ENCODE measurements at regions not wholly inside any gene's neighbourhood (a gene's known extent, or its start where the extent isn't known, plus 50 kb on each side); places are given as distances from the start of the nearest gene placed in this dataset.
A peak's percentile ranks its signal among the peaks of the same experiment; 100 is the strongest.

- no peak for TF ChIP-seq ZBTB33 (IDR thresholded peaks at IDR 0.05)
- TF ChIP-seq ZBTB40 (IDR thresholded peaks at IDR 0.05; ENCODE audit: borderline replicate concordance) = no peak
- TF ChIP-seq TCF12 (IDR thresholded peaks at IDR 0.05; ENCODE audit: low read depth, low read length) = 0 out of 2 replicates have a peak, but pooled peaks have one; percentile 8
- peak; percentile 66; the same call in 1 of the 2 replicates for TF ChIP-seq CBX5 (IDR thresholded peaks at IDR 0.05; ENCODE audit: low read depth)
- no peak for TF ChIP-seq SIN3A (IDR thresholded peaks at IDR 0.05; ENCODE audit: low read depth, low read length)
- TF ChIP-seq FOXK2 (IDR thresholded peaks at IDR 0.05) = no peak
- TF ChIP-seq NFYA (IDR thresholded peaks at IDR 0.05; ENCODE audit: borderline replicate concordance, low read depth, low read length) = no peak
- TF ChIP-seq YY1 (IDR thresholded peaks at IDR 0.05; ENCODE audit: low read depth, low read length) = peak; percentile 80
- TF ChIP-seq CREB1 (IDR thresholded peaks at IDR 0.05; ENCODE audit: low read depth) = peak; percentile 22; the same call in 1 of the 2 replicates
Measured at GRCh38 chr6:14210663-14211561, 93.3 kb downstream of the CD83 start (continued).

All from GM12878 (cell line).